GM19239 (cell line): ENCODE measurements at regions not wholly inside any gene's neighbourhood (a gene's known extent, or its start where the extent isn't known, plus 50 kb on each side); places are given as distances from the start of the nearest gene placed in this dataset.

Experiments used
- DNase-seq: peaks from one replicate; pipeline ENCODE4 v3.0.0; 2011; ENCODE audit warnings: low spot score; ENCODE audit not compliant: insufficient read length
- FAIRE-seq: peaks from 2 replicates; lab custom pipeline; 2011; peaks lifted over from hg19 to GRCh38; lab: Jason Lieb, UNC

GRCh38 chr3:99394831-99395778 is 243.3 kb upstream of the COL8A1 start:
- FAIRE-seq (no peak), DNase-seq (no peak)

GRCh38 chr3:99393961-99394360 is 244.4 kb upstream of the COL8A1 start:
- DNase-seq (no peak), FAIRE-seq (no peak)

- no peak for DNase-seq
- no peak for FAIRE-seq
These were observed 249.6 kb upstream of the COL8A1 start for GRCh38 chr3:99388780-99389179.

GRCh38 chr3:99384596-99384995 is 253.8 kb upstream of the COL8A1 start:
- FAIRE-seq, result no peak
- DNase-seq, result no peak

GRCh38 chr3:99376926-99377325 is 261.5 kb upstream of the COL8A1 start:
- DNase-seq (no peak), FAIRE-seq (no peak)

- no peak for FAIRE-seq
- no peak for DNase-seq
These were observed 264.6 kb upstream of the COL8A1 start for GRCh38 chr3:99373846-99374210.

GRCh38 chr3:99373088-99373845 is 265.1 kb upstream of the COL8A1 start:
- no peak for FAIRE-seq

GRCh38 chr3:99366663-99367429 is 271.5 kb upstream of the COL8A1 start:
- no peak for FAIRE-seq
- DNase-seq, result no peak

More at GRCh38 chr3:99373088-99373845, 265.1 kb upstream of the COL8A1 start:
- DNase-seq, result no peak

- DNase-seq (no peak), FAIRE-seq (no peak)
These were observed 272.4 kb upstream of the COL8A1 start for GRCh38 chr3:99365979-99366378.

GRCh38 chr3:99365396-99365795 is 273.0 kb upstream of the COL8A1 start:
- FAIRE-seq, result no peak

GRCh38 chr3:99357131-99357530 is 281.3 kb upstream of the COL8A1 start:
- no peak for FAIRE-seq
- no peak for DNase-seq

More at GRCh38 chr3:99365396-99365795, 273.0 kb upstream of the COL8A1 start:
- no peak for DNase-seq

- DNase-seq (no peak), FAIRE-seq (no peak)
These were observed 281.7 kb upstream of the COL8A1 start for GRCh38 chr3:99356696-99357095.

GRCh38 chr3:99355465-99355864 is 282.9 kb upstream of the COL8A1 start:
- FAIRE-seq, result no peak
- no peak for DNase-seq

GRCh38 chr3:99352811-99353210 is 285.6 kb upstream of the COL8A1 start:
- FAIRE-seq (no peak), DNase-seq (no peak)

GRCh38 chr3:99351122-99351521 is 287.3 kb upstream of the COL8A1 start:
- no peak for FAIRE-seq

GRCh38 chr3:99348451-99348850 is 289.9 kb upstream of the COL8A1 start:
- DNase-seq (no peak), FAIRE-seq (no peak)

More at GRCh38 chr3:99351122-99351521, 287.3 kb upstream of the COL8A1 start:
- no peak for DNase-seq

GRCh38 chr3:99344216-99344615 is 294.2 kb upstream of the COL8A1 start:
- FAIRE-seq (no peak), DNase-seq (no peak)

GRCh38 chr3:99342383-99342782 is 296.0 kb upstream of the COL8A1 start:
- DNase-seq, result no peak
- FAIRE-seq, result no peak

- FAIRE-seq, result no peak
These were observed 299.2 kb upstream of the COL8A1 start for GRCh38 chr3:99339222-99339621.

GRCh38 chr3:99332718-99333117 is 305.7 kb upstream of the COL8A1 start:
- FAIRE-seq (no peak), DNase-seq (no peak)

More at GRCh38 chr3:99339222-99339621, 299.2 kb upstream of the COL8A1 start:
- DNase-seq, result no peak
